HEK293 (cell line): ENCODE measurements at regions not wholly inside any gene's neighbourhood (a gene's known extent, or its start where the extent isn't known, plus 50 kb on each side); places are given as distances from the start of the nearest gene placed in this dataset.

Experiments used
- CTCF ChIA-PET: fragments of 350-600 bp; formaldehyde crosslinking; extraction: SDS; loops from one replicate; lab custom pipeline; 2021; ENCODE audit warnings: antibody characterized with exemption; lab: Yijun Ruan, JAX
- POLR2A ChIA-PET: fragments of 300-600 bp; formaldehyde crosslinking; extraction: SDS; loops from one replicate; lab custom pipeline; 2020; ENCODE audit warnings: antibody characterized with exemption, inconsistent platforms; lab: Yijun Ruan, JAX
- H3K27ac ChIP-seq: fragments of 200-500 bp; sonication (Bioruptor generic); 2 replicates; pipeline ENCODE4 v1.5.1; 2014; ENCODE audit warnings: low read depth, low read length, control low read depth, inconsistent platforms; ENCODE audit errors: extremely low read depth
- H3K36me3 ChIP-seq, 2 experiments: fragments of 200-500 bp in 1 of 2; sonication (Bioruptor generic) in 1 of 2; 1 replicate in 1 of 2; 2 replicates in 1 of 2; pipeline ENCODE4 v1.5.1; 2014 to 2017; ENCODE audit warnings: inconsistent platforms in 2 of 2, low read length in 2 of 2; ENCODE audit not compliant: control insufficient read depth in 2 of 2, insufficient read depth in 1 of 2
- H3K4me1 ChIP-seq: fragments of 200-500 bp; sonication (Bioruptor generic); 2 replicates; pipeline ENCODE4 v1.5.1; 2014; ENCODE audit warnings: mild to moderate bottlenecking, low read length, inconsistent platforms; ENCODE audit not compliant: control insufficient read depth, insufficient read depth
- H3K4me3 ChIP-seq: 2 replicates; pipeline ENCODE4 v1.5.1; 2011; ENCODE audit warnings: low read depth, mild to moderate bottlenecking, control low read depth, low read length, moderate library complexity
- H3K9me3 ChIP-seq: fragments of 200-500 bp; sonication (Bioruptor generic); 2 replicates; pipeline ENCODE4 v1.5.1; 2014; ENCODE audit warnings: low read depth, low read length, inconsistent platforms; ENCODE audit not compliant: control insufficient read depth, insufficient read depth
- GLI4 ChIP-seq: fragments of 450-650 bp; formaldehyde crosslinking; IDR thresholded peaks from 2 replicates; pipeline ENCODE4 v1.5.1; 2016; ENCODE audit warnings: missing biosample characterization, missing genetic modification characterization
- GLIS1 ChIP-seq: fragments of 450-650 bp; formaldehyde crosslinking; IDR thresholded peaks from 2 replicates; pipeline ENCODE4 v1.5.1; 2016; ENCODE audit warnings: missing biosample characterization, missing genetic modification characterization
- IKZF3 ChIP-seq: fragments of 450-650 bp; IDR thresholded peaks from 2 replicates; pipeline ENCODE4 v1.5.0; 2018; ENCODE audit warnings: missing biosample characterization, mild to moderate bottlenecking, missing genetic modification characterization, moderate library complexity
- PATZ1 ChIP-seq: fragments of 450-650 bp; formaldehyde crosslinking; IDR thresholded peaks from 2 replicates; pipeline ENCODE4 v1.5.1; 2016; ENCODE audit warnings: missing biosample characterization, missing genetic modification characterization
- TRIM28 ChIP-seq: IDR thresholded peaks from 2 replicates; pipeline ENCODE4 v1.6.1; 2011; ENCODE audit warnings: low read length, control low read depth, borderline replicate concordance
- YY2 ChIP-seq: fragments of 450-650 bp; formaldehyde crosslinking; IDR thresholded peaks from 2 replicates; pipeline ENCODE4 v1.5.1; 2016; ENCODE audit warnings: missing biosample characterization, missing genetic modification characterization
- ZBTB1 ChIP-seq: fragments of 450-650 bp; formaldehyde crosslinking; IDR thresholded peaks from 2 replicates; pipeline ENCODE4 v1.5.1; 2016; ENCODE audit warnings: missing biosample characterization, missing genetic modification characterization
- ZBTB21 ChIP-seq: fragments of 450-650 bp; formaldehyde crosslinking; IDR thresholded peaks from 2 replicates; pipeline ENCODE4 v1.5.1; 2017; ENCODE audit warnings: missing biosample characterization, missing genetic modification characterization
- ZBTB8A ChIP-seq: fragments of 450-650 bp; formaldehyde crosslinking; IDR thresholded peaks from 2 replicates; pipeline ENCODE4 v1.5.1; 2016; ENCODE audit warnings: missing biosample characterization, missing genetic modification characterization
- ZFP37 ChIP-seq: fragments of 450-650 bp; formaldehyde crosslinking; IDR thresholded peaks from 2 replicates; pipeline ENCODE4 v1.5.1; 2016; ENCODE audit warnings: missing biosample characterization, missing genetic modification characterization
- ZNF10 ChIP-seq: fragments of 450-650 bp; formaldehyde crosslinking; IDR thresholded peaks from 2 replicates; pipeline ENCODE4 v1.5.1; 2017; ENCODE audit warnings: missing biosample characterization, missing genetic modification characterization
- ZNF138 ChIP-seq: fragments of 450-650 bp; formaldehyde crosslinking; IDR thresholded peaks from 2 replicates; pipeline ENCODE4 v1.5.1; 2016; ENCODE audit warnings: missing biosample characterization, missing genetic modification characterization, borderline replicate concordance
- ZNF19 ChIP-seq: fragments of 450-650 bp; formaldehyde crosslinking; IDR thresholded peaks from 2 replicates; pipeline ENCODE4; 2016; ENCODE audit warnings: missing biosample characterization, missing genetic modification characterization, low read depth
- ZNF214 ChIP-seq: fragments of 450-650 bp; formaldehyde crosslinking; IDR thresholded peaks from 2 replicates; pipeline ENCODE4 v1.5.1; 2017; ENCODE audit warnings: missing biosample characterization, mild to moderate bottlenecking, missing genetic modification characterization, borderline replicate concordance
- ZNF23 ChIP-seq: fragments of 450-650 bp; formaldehyde crosslinking; IDR thresholded peaks from 2 replicates; pipeline ENCODE4 v1.5.1; 2016; ENCODE audit warnings: missing biosample characterization, missing genetic modification characterization, borderline replicate concordance
- ZNF292 ChIP-seq: fragments of 450-650 bp; formaldehyde crosslinking; IDR thresholded peaks from 2 replicates; pipeline ENCODE4 v1.5.1; 2016; ENCODE audit warnings: low read depth, missing biosample characterization, missing genetic modification characterization, borderline replicate concordance
- ZNF354C ChIP-seq: fragments of 450-650 bp; formaldehyde crosslinking; IDR thresholded peaks from 2 replicates; pipeline ENCODE4 v1.5.1; 2016; ENCODE audit warnings: missing biosample characterization, missing genetic modification characterization, low read depth, borderline replicate concordance
- ZNF362 ChIP-seq: fragments of 450-650 bp; formaldehyde crosslinking; IDR thresholded peaks from 2 replicates; pipeline ENCODE4 v1.5.1; 2016; ENCODE audit warnings: missing biosample characterization, missing genetic modification characterization
- ZNF449 ChIP-seq: fragments of 450-650 bp; formaldehyde crosslinking; IDR thresholded peaks from 2 replicates; pipeline ENCODE4 v1.5.1; 2017; ENCODE audit warnings: missing biosample characterization, mild to moderate bottlenecking, missing genetic modification characterization, moderate library complexity
- ZNF548 ChIP-seq: fragments of 450-650 bp; formaldehyde crosslinking; IDR thresholded peaks from 2 replicates; pipeline ENCODE4 v1.5.1; 2016; ENCODE audit warnings: missing biosample characterization, missing genetic modification characterization
- ZNF549 ChIP-seq: fragments of 450-650 bp; IDR thresholded peaks from 2 replicates; pipeline ENCODE4 v1.5.1; 2018; ENCODE audit warnings: missing biosample characterization, missing genetic modification characterization, mild to moderate bottlenecking, inconsistent platforms, moderate library complexity
- ZNF629 ChIP-seq: fragments of 450-650 bp; formaldehyde crosslinking; IDR thresholded peaks from 2 replicates; pipeline ENCODE4 v1.5.1; 2017; ENCODE audit warnings: missing biosample characterization, missing genetic modification characterization
- ZNF660 ChIP-seq: fragments of 450-650 bp; IDR thresholded peaks from 2 replicates; pipeline ENCODE4 v1.5.1; 2018; ENCODE audit warnings: missing biosample characterization, mild to moderate bottlenecking, missing genetic modification characterization
- ZNF670 ChIP-seq: fragments of 450-650 bp; formaldehyde crosslinking; IDR thresholded peaks from 2 replicates; pipeline ENCODE4 v1.5.1; 2016; ENCODE audit warnings: missing biosample characterization, missing genetic modification characterization, low read depth
- ZNF677 ChIP-seq: fragments of 450-650 bp; IDR thresholded peaks from 2 replicates; pipeline ENCODE4 v1.5.0; 2018; ENCODE audit warnings: missing biosample characterization, mild to moderate bottlenecking, missing genetic modification characterization, moderate library complexity
- ZNF707 ChIP-seq: fragments of 450-650 bp; formaldehyde crosslinking; IDR thresholded peaks from 2 replicates; pipeline ENCODE4 v1.5.1; 2016; ENCODE audit warnings: missing biosample characterization, missing genetic modification characterization
- ZNF791 ChIP-seq: fragments of 450-650 bp; formaldehyde crosslinking; IDR thresholded peaks from 2 replicates; pipeline ENCODE4 v1.5.1; 2016; ENCODE audit warnings: missing biosample characterization, missing genetic modification characterization
- ZSCAN30 ChIP-seq: fragments of 450-650 bp; IDR thresholded peaks from 2 replicates; pipeline ENCODE4 v1.5.1; 2018; ENCODE audit warnings: missing biosample characterization, mild to moderate bottlenecking, missing genetic modification characterization, moderate library complexity
- TF ChIP-seq, protein P1 (sequence below): fragments of 450-650 bp; formaldehyde crosslinking; IDR thresholded peaks from 2 replicates; pipeline ENCODE4 v1.5.1; 2016; ENCODE audit warnings: missing biosample characterization, missing genetic modification characterization

GRCh38 chr19:30711826-30712225, 339.6 kb downstream of the ZNF536 start:
- ChIA-PET POLR2A (no interaction called here), CTCF (interaction anchor here (0.8 to 1.4 kb wide), 3 partner anchors 8 to 29 kb away, joined by 3 to 6 read pairs (median 4); no protein-coding TSS in a partner anchor)
- H3K4me1 ChIP-seq: 0 out of 2 replicates have a peak, but pooled peaks cover 3% of the 10 kb centered on the region
- no peak overlapping the region for H3K27ac ChIP-seq
- no peaks in the 10 kb centered on the region for H3K36me3 ChIP-seq
- no peak overlapping the region for H3K4me3 ChIP-seq
- TF ChIP-seq ZNF10 (tag by site-specific recombination): no peak
- TF ChIP-seq GLI4 (tag by site-specific recombination): no peak
- TF ChIP-seq ZNF549 (tag by site-specific recombination): no peak
- TF ChIP-seq ZNF548: no peak
- no peak for TF ChIP-seq ZNF19
- TF ChIP-seq ZNF214 (tag by site-specific recombination): no peak
- no peak for TF ChIP-seq IKZF3
- TF ChIP-seq ZSCAN30 (tag by site-specific recombination): no peak
- no peak for TF ChIP-seq ZNF362 (tag by site-specific recombination)
- no peak for TF ChIP-seq ZNF670 (tag by site-specific recombination)
- TF ChIP-seq YY2: no peak
- no peaks in the 10 kb centered on the region for H3K9me3 ChIP-seq

DNA sequence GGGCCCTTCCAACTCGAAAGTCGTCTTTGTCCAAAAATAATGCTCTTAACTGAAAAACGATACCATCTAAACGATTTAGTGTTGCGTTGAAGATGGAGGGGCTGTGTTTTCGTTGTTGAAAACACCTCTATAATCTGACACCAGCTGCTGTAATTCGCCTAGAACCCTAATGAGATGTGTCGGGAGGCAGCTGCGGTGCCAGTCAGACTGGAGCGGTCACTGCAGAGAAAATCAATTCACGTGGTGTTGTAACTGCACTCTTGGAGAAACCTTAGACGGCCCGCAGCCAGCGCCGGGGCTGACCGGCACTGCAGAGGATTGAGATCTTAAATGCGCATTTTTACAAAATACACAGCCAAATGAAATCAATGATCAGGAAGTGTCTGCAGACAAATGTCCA, 339.1 kb downstream of the ZNF536 start:
- TF ChIP-seq, protein P1, sequence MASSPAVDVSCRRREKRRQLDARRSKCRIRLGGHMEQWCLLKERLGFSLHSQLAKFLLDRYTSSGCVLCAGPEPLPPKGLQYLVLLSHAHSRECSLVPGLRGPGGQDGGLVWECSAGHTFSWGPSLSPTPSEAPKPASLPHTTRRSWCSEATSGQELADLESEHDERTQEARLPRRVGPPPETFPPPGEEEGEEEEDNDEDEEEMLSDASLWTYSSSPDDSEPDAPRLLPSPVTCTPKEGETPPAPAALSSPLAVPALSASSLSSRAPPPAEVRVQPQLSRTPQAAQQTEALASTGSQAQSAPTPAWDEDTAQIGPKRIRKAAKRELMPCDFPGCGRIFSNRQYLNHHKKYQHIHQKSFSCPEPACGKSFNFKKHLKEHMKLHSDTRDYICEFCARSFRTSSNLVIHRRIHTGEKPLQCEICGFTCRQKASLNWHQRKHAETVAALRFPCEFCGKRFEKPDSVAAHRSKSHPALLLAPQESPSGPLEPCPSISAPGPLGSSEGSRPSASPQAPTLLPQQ (tag by site-specific recombination): no peak
- TF ChIP-seq ZBTB1 (tag by site-specific recombination) (no peak), TRIM28 (peak; percentile 59; the same call in 1 of the 2 replicates)
- Histone ChIP-seq H3K9me3 (no peaks in the 10 kb centered on the region), H3K36me3 (no peaks in the 10 kb centered on the region), H3K27ac (no peak overlapping the region), H3K4me1 (0 out of 2 replicates have a peak, but pooled peaks cover 3% of the 10 kb centered on the region), H3K4me3 (no peak overlapping the region)
- ChIA-PET CTCF (interaction anchor here (0.6 to 1.4 kb wide), 6 partner anchors 9 to 1856 kb away, joined by 3 to 6 read pairs (median 4); no protein-coding TSS in a partner anchor), POLR2A (no interaction called here)

GRCh38 chr19:30710721-30711120, 338.5 kb downstream of the ZNF536 start:
- Histone ChIP-seq H3K4me3 (no peak overlapping the region), H3K9me3 (no peaks in the 10 kb centered on the region), H3K36me3 (no peaks in the 10 kb centered on the region), H3K27ac (no peak overlapping the region), H3K4me1 (0 out of 2 replicates have a peak, but pooled peaks cover 3% of the 10 kb centered on the region)
- ChIA-PET CTCF (interaction anchor here (0.7 to 1.1 kb wide), 3 partner anchors 41 to 61 kb away, joined by 3 to 5 read pairs (median 3); no protein-coding TSS in a partner anchor), POLR2A (no interaction called here)
- TF ChIP-seq ZNF660 (tag by site-specific recombination): no peak
- TF ChIP-seq ZNF629 (tag by site-specific recombination): no peak
- TF ChIP-seq PATZ1: no peak
- TF ChIP-seq ZBTB8A: no peak
- TF ChIP-seq ZFP37 (tag by site-specific recombination): no peak
- no peak for TF ChIP-seq ZNF707 (tag by site-specific recombination)
- no peak for TF ChIP-seq ZNF677 (tag by site-specific recombination)
- no peak for TF ChIP-seq ZNF292 (tag by site-specific recombination)
- TF ChIP-seq ZNF449 (tag by site-specific recombination): no peak
- TF ChIP-seq ZNF354C (tag by site-specific recombination): no peak
- TF ChIP-seq ZNF23 (tag by site-specific recombination): no peak
- no peak for TF ChIP-seq ZBTB21 (tag by site-specific recombination)
- TF ChIP-seq ZNF138 (tag by site-specific recombination): no peak
- no peak for TF ChIP-seq GLIS1 (tag by site-specific recombination)
- no peak for TF ChIP-seq ZNF791
